Neuronal stem cell (in vitro differentiated cells): ENCODE measurements at regions not wholly inside any gene's neighbourhood (a gene's known extent, or its start where the extent isn't known, plus 50 kb on each side); places are given as distances from the start of the nearest gene placed in this dataset.

Experiments
- DNase-seq: peaks from one replicate; pipeline ENCODE4 v3.0.0-alpha.2; 2013; ENCODE audit warnings: low spot score
- H2AFZ ChIP-seq: one replicate; pipeline ENCODE4 v1.6.1; 2013; ENCODE audit warnings: mild to moderate bottlenecking, low read length, inconsistent platforms
- H2AK5ac ChIP-seq: 2 replicates; pipeline ENCODE4 v1.6.1; 2013; ENCODE audit warnings: low read depth, mild to moderate bottlenecking, inconsistent platforms, low read length, moderate library complexity, mixed read lengths
- H2BK120ac ChIP-seq: 2 replicates; pipeline ENCODE4 v1.6.1; 2013; ENCODE audit warnings: low read depth, mild to moderate bottlenecking, inconsistent platforms, low read length, moderate library complexity, mixed read lengths
- H2BK12ac ChIP-seq: one replicate; pipeline ENCODE4 v1.6.1; 2013; ENCODE audit warnings: low read length, inconsistent platforms
- H2BK15ac ChIP-seq: 2 replicates; pipeline ENCODE4 v1.6.1; 2013; ENCODE audit warnings: mild to moderate bottlenecking, low read length, inconsistent platforms, mixed read lengths
- H2BK5ac ChIP-seq: one replicate; pipeline ENCODE4 v1.6.1; 2013; ENCODE audit warnings: inconsistent platforms, mild to moderate bottlenecking, low read length, moderate library complexity
- H3K14ac ChIP-seq: one replicate; pipeline ENCODE4 v1.6.1; 2013; ENCODE audit warnings: low read length, inconsistent platforms
- H3K18ac ChIP-seq: 2 replicates; pipeline ENCODE4 v1.6.1; 2013; ENCODE audit warnings: low read length, inconsistent platforms
- H3K23ac ChIP-seq: 2 replicates; pipeline ENCODE4 v1.6.1; 2013; ENCODE audit warnings: low read depth, mild to moderate bottlenecking, mixed read lengths, low read length, inconsistent platforms; ENCODE audit not compliant: poor library complexity
- H3K27ac ChIP-seq: replicated peaks from 3 replicates; pipeline ENCODE4 v1.5.1; 2013; ENCODE audit warnings: low read length, inconsistent platforms
- H3K27me3 ChIP-seq, 3 experiments: 2 replicates each; pipeline ENCODE4 v1.6.1; 2013; ENCODE audit warnings: low read length in 3 of 3, mild to moderate bottlenecking in 2 of 3, inconsistent platforms in 1 of 3, low read depth in 1 of 3, mixed read lengths in 1 of 3, moderate library complexity in 1 of 3; ENCODE audit not compliant: control insufficient read depth in 3 of 3, insufficient read depth in 3 of 3
- H3K36me3 ChIP-seq, 2 donors: replicated peaks in 1 of 2; 2 replicates each; pipeline ENCODE4 v1.6.1; 2013; ENCODE audit warnings: low read length in 2 of 2; ENCODE audit not compliant: control insufficient read depth in 2 of 2, insufficient read depth in 2 of 2
- H3K4ac ChIP-seq: 2 replicates; pipeline ENCODE4 v1.6.1; 2013; ENCODE audit warnings: inconsistent platforms, mild to moderate bottlenecking, low read length, moderate library complexity
- H3K4me1 ChIP-seq, 2 donors: 1 replicate in 1 of 2; 2 replicates in 1 of 2; pipeline ENCODE4 v1.6.1; 2013; ENCODE audit warnings: low read length in 2 of 2, low read depth in 1 of 2; ENCODE audit not compliant: control insufficient read depth in 2 of 2, insufficient read depth in 1 of 2
- H3K4me2 ChIP-seq: one replicate; pipeline ENCODE4 v1.6.1; 2013; ENCODE audit warnings: mild to moderate bottlenecking, low read length, inconsistent platforms; ENCODE audit not compliant: insufficient read depth, poor library complexity, severe bottlenecking
- H3K4me3 ChIP-seq, 2 donors: 2 replicates each; pipeline ENCODE4 v1.5.1; 2013; ENCODE audit warnings: low read length in 2 of 2, mild to moderate bottlenecking in 2 of 2, inconsistent platforms in 1 of 2, moderate library complexity in 1 of 2
- H3K79me1 ChIP-seq: one replicate; pipeline ENCODE4 v1.6.1; 2013; ENCODE audit warnings: low read depth, mild to moderate bottlenecking, inconsistent platforms, low read length, moderate library complexity
- H3K9ac ChIP-seq: one replicate; pipeline ENCODE4 v1.6.1; 2013; ENCODE audit warnings: mild to moderate bottlenecking, low read depth, low read length, inconsistent platforms; ENCODE audit not compliant: poor library complexity
- H3K9me3 ChIP-seq, 2 donors: replicated peaks in 1 of 2; 2 replicates each; pipeline versions ENCODE3 to v1.6.1; 2013; ENCODE audit warnings: low read length in 2 of 2, mild to moderate bottlenecking in 2 of 2, inconsistent platforms in 1 of 2, low read depth in 1 of 2, mixed read lengths in 1 of 2, moderate library complexity in 1 of 2; ENCODE audit not compliant: control insufficient read depth in 2 of 2, insufficient read depth in 1 of 2
- H4K8ac ChIP-seq: one replicate; pipeline ENCODE4 v1.6.1; 2013; ENCODE audit warnings: low read depth, mild to moderate bottlenecking, inconsistent platforms, low read length, moderate library complexity
- H4K91ac ChIP-seq: one replicate; pipeline ENCODE4 v1.6.1; 2013; ENCODE audit warnings: low read length, low read depth, mild to moderate bottlenecking, inconsistent platforms; ENCODE audit not compliant: poor library complexity
- WGBS, 2 donors: extraction: QIAGEN DNeasy Blood & Tissue Kit; methylation state at CpG; one replicate each; pipeline ENCODE4 v1.1.7; 2013; ENCODE audit warnings: missing lambda C conversion rate in 2 of 2, mixed read lengths in 1 of 2; ENCODE audit not compliant: insufficient read length in 2 of 2, insufficient replicate concordance in 1 of 2; ENCODE audit errors: extremely low coverage in 2 of 2; 5-methylcytosine and 5-hydroxymethylcytosine counted together

DNA sequence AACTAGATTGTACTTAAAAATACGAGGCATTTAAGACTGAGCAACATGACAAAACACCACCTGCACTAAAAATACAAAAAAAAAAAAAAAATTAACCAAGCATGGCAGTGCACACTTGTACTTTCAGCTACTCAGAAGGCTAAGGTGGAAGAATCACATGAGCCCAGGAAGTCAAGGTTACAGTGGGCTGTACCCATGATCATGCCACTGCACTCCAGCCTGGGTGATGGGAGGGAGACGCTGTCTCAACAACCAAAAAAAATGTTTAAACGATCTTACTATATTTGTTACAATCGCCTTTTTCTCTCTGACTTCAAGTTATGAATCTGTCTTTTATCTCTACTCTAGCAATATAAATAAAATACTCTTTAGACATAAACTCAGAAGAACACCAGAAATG lies 1454.3 kb downstream of the MAT2B start:
- no peak overlapping the region for H2AK5ac ChIP-seq
- H3K23ac ChIP-seq = no peak overlapping the region
- no CpG with 5 or more reads among the region's 4 CpGs for WGBS, 2 donors
- H2BK5ac ChIP-seq = no peak overlapping the region
- no peak overlapping the region for H4K91ac ChIP-seq
- no peaks in the 10 kb centered on the region for H3K79me1 ChIP-seq
- H3K18ac ChIP-seq = no peak overlapping the region
- no peaks in the 10 kb centered on the region for H3K36me3 ChIP-seq
- no peak overlapping the region for H2BK120ac ChIP-seq
- no peaks in the 10 kb centered on the region for H3K4me1 ChIP-seq
- H3K4me3 ChIP-seq = no peak overlapping the region
- H3K14ac ChIP-seq = no peak overlapping the region
- no peak overlapping the region for H3K9ac ChIP-seq
- H3K4me2 ChIP-seq = no peak overlapping the region
- no peak overlapping the region for H3K27ac ChIP-seq
- H3K9me3 ChIP-seq = no peaks in the 10 kb centered on the region
- H3K4ac ChIP-seq = no peak overlapping the region
- H4K8ac ChIP-seq = no peak overlapping the region
- DNase-seq = no peak
- H2AFZ ChIP-seq = no peak overlapping the region
- no peak overlapping the region for H2BK15ac ChIP-seq
- no peaks in the 10 kb centered on the region for H3K27me3 ChIP-seq
- H2BK12ac ChIP-seq = no peak overlapping the region

DNA sequence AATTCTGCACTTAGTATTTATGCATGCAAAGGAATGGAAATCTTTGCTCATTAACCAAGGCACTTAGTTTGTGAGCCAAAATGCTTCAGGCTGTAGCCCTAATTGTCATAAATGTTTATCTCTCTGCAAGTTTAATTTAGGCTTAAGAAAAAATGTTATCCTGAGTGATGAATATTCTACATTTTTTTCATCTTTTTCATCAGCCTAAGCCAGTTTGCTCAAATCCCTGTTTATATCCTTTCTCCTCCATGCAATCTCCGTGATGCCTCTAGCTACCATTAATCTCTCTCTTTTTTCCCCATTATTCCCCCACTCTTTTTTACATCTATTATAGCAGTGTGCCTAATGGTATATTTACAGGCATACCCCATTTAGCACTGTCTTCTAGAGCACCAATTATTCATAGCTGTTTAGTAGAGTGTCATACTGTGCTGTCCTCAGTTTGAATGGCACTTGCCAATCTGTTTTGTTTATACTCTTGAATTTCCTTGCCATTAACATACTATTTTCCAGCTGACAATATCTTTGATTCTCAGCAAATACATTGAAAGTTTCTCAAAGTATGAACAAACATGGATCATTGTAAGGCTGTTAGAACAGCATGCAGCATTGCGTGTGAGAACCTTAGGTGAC lies 1457.0 kb downstream of the MAT2B start:
- DNase-seq = no peak
- H2BK120ac ChIP-seq = no peak overlapping the region
- no peak overlapping the region for H4K91ac ChIP-seq
- H3K18ac ChIP-seq = no peak overlapping the region
- no peak overlapping the region for H2BK5ac ChIP-seq
- no peak overlapping the region for H3K4me2 ChIP-seq
- H3K23ac ChIP-seq = no peak overlapping the region
- no peak overlapping the region for H2AK5ac ChIP-seq
- H3K79me1 ChIP-seq = no peaks in the 10 kb centered on the region
- no peaks in the 10 kb centered on the region for H3K4me1 ChIP-seq
- no peak overlapping the region for H4K8ac ChIP-seq
- no peak overlapping the region for H3K9ac ChIP-seq
- WGBS, 2 donors = 100% methylated on average over 1 of the region's 2 CpGs; no CpG with 5 or more reads in 1 of the 2 donors
- H3K36me3 ChIP-seq = no peaks in the 10 kb centered on the region
- no peaks in the 10 kb centered on the region for H3K27me3 ChIP-seq
- no peak overlapping the region for H3K14ac ChIP-seq
- H2BK12ac ChIP-seq = no peak overlapping the region
- H2AFZ ChIP-seq = no peak overlapping the region
- no peaks in the 10 kb centered on the region for H3K9me3 ChIP-seq
- H3K4ac ChIP-seq = no peak overlapping the region
- H3K27ac ChIP-seq = no peak overlapping the region
- H3K4me3 ChIP-seq = no peak overlapping the region
- H2BK15ac ChIP-seq = no peak overlapping the region

DNA sequence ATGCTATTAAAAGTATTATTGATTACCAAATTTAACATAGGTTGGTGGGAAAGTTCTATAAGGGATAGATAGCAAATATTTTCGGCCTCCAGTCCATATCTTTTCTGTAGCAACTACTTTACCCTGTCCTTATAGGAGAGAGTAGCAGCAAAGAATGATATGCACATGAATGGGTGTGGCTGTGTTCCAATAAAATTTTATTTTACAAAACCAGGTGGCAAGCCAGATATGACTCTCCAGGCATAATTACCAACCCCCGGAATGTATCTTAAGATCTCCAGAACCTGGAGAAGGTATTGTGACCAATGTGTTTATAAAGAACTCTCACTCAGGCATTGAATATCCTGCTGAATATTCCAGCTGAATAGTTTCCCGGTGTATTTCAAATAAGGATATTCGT lies 1461.2 kb downstream of the MAT2B start:
- H3K9ac ChIP-seq = no peak overlapping the region
- no peak overlapping the region for H3K14ac ChIP-seq
- no peak overlapping the region for H3K18ac ChIP-seq
- no peaks in the 10 kb centered on the region for H3K4me1 ChIP-seq
- H3K4me2 ChIP-seq = no peak overlapping the region
- no peak overlapping the region for H3K27ac ChIP-seq
- H2BK120ac ChIP-seq = no peak overlapping the region
- H3K79me1 ChIP-seq = no peaks in the 10 kb centered on the region
- no peaks in the 10 kb centered on the region for H3K9me3 ChIP-seq
- H3K27me3 ChIP-seq = no peaks in the 10 kb centered on the region
- no peak overlapping the region for H3K4ac ChIP-seq
- no peak overlapping the region for H4K91ac ChIP-seq
- no peak for DNase-seq
- H2BK5ac ChIP-seq = no peak overlapping the region
- H3K23ac ChIP-seq = no peak overlapping the region
- H2AK5ac ChIP-seq = no peak overlapping the region
- H4K8ac ChIP-seq = no peak overlapping the region
- H2BK12ac ChIP-seq = no peak overlapping the region
- WGBS, 2 donors = no CpG with 5 or more reads among the region's 4 CpGs
- H2AFZ ChIP-seq = no peak overlapping the region
- no peak overlapping the region for H2BK15ac ChIP-seq
- no peak overlapping the region for H3K4me3 ChIP-seq
- H3K36me3 ChIP-seq = no peaks in the 10 kb centered on the region

DNA sequence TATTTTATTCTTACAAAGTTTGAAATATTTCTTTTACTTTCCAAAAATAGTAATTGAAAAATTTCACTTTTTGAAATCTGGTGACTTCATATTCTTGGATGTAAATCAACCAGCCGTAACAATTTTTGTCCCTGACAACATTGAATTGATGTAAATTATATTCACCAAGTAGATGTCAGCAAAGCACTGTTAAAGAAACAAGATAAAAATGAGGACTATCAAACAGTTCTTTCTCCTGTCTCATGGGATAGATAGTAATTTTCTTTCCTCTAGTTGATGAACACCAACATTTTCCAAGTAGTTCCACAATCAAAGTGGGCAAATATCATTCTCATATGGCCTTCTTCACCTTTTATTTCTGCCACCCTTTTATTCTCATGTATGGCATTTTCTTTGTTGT lies 1461.9 kb downstream of the MAT2B start:
- Histone ChIP-seq H3K36me3 (no peaks in the 10 kb centered on the region), H3K4me2 (no peak overlapping the region), H2BK15ac (no peak overlapping the region), H2AFZ (no peak overlapping the region), H4K91ac (no peak overlapping the region), H3K4me1 (no peaks in the 10 kb centered on the region), H2BK12ac (no peak overlapping the region), H3K18ac (no peak overlapping the region), H3K4me3 (no peak overlapping the region), H2BK120ac (no peak overlapping the region), H3K27me3 (no peaks in the 10 kb centered on the region), H3K23ac (no peak overlapping the region), H3K27ac (no peak overlapping the region), H3K9me3 (no peaks in the 10 kb centered on the region), H2BK5ac (no peak overlapping the region), H3K9ac (no peak overlapping the region), H3K79me1 (no peaks in the 10 kb centered on the region), H2AK5ac (no peak overlapping the region), H3K14ac (no peak overlapping the region), H4K8ac (no peak overlapping the region), H3K4ac (no peak overlapping the region)
- DNase-seq = no peak
- no CpG with 5 or more reads among the region's 1 CpG for WGBS, 2 donors
